ENCODE measurements at regions not wholly inside any gene's neighbourhood (a gene's known extent, or its start where the extent isn't known, plus 50 kb on each side); places are given as distances from the start of the nearest gene placed in this dataset.
A peak's percentile ranks its signal among the peaks of the same experiment; 100 is the strongest.

DNA sequence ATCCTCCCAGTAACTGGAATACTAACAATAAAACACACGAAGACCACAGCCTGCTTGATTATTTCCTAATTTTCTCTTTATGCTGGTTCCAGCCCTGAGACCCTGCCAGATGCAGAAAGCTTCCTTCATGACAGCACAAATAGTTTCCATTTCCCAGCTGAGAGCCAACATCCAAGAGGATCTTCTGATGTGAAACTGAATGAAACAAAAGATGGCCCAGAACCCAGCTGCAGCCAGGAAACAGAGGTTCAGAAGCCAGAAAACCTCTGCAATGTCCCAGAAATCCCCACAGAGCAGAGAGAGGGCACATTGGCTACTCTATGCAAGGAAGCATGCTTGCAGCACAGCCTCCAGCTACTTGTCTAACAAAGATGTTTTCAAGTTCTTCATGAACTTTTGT lies 61.8 kb upstream of the PLEKHG1 start:
- DNase-seq, result no peak

- no peak for DNase-seq
These were observed 60.6 kb upstream of the PLEKHG1 start for GRCh38 chr6:150539111-150539510.

GRCh38 chr6:150539568-150539967 lies 60.1 kb upstream of the PLEKHG1 start:
- DNase-seq, result no peak

- DNase-seq, result peak; percentile 43
These were observed 58.1 kb upstream of the PLEKHG1 start for GRCh38 chr6:150541576-150541975.

GRCh38 chr6:150543178-150543577 lies 56.5 kb upstream of the PLEKHG1 start:
- DNase-seq, result no peak

DNA sequence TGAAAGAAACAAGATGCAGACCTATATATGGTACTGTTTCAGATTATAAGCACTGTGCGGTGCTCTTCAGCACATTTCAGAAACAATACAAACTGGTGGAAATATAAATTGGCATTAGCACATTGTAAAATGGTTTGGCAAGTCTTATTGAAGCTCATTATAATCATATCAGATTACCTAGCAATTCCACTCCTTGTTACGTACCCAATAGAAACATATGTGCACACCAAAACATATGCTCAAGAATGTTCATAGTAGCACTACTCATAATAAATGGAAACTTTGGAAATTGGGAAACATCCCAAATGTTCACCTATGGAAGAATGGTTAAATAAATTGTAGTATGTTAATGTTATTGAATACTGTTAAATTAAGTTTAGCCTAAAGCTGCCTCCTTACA lies 54.9 kb upstream of the PLEKHG1 start:
- DNase-seq, result no peak

DNA sequence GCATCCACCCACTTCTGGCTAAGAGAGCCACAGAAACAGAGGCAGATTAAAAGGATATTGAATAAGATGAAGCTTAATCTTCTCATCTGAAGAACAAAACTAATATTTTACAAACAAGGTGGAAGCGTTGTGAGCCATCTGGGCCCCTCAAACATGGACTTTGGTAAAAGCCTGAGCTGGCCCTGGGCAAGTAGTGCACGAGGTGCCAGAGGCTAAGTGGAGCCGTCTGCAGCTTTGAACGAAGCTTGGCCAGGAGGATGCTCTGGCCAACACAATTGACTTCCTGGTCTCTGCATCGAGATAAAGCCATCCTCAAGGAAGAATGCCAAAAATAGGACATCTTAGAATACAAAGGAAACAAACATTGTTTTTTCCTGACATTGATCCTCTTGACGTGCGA lies 53.2 kb upstream of the PLEKHG1 start:
- DNase-seq, result no peak

GRCh38 chr6:150547502-150548222 lies 52.0 kb upstream of the PLEKHG1 start:
- DNase-seq, result peak; percentile 34

GRCh38 chr6:150548330-150548729 lies 51.4 kb upstream of the PLEKHG1 start:
- DNase-seq, result no peak

GRCh38 chr6:150549007-150549406 lies 50.7 kb upstream of the PLEKHG1 start:
- DNase-seq, result no peak

GRCh38 chr6:150549674-150550101 lies 50.0 kb upstream of the PLEKHG1 start:
- DNase-seq, result no peak
